Vagina (tissue), 2 donors: ENCODE measurements at regions not wholly inside any gene's neighbourhood (a gene's known extent, or its start where the extent isn't known, plus 50 kb on each side); places are given as distances from the start of the nearest gene placed in this dataset.

ENCODE experiments used
- CTCF ChIP-seq, 3 experiments: fragments of 450-650 bp in 2 of 3; fragments of 200-600 bp in 1 of 3; sonication (generic) in 1 of 3; IDR thresholded peaks; one replicate each; pipeline ENCODE4 v1.5.1; 2017 to 2019; ENCODE audit warnings: antibody characterized with exemption in 3 of 3, mild to moderate bottlenecking in 2 of 3, moderate library complexity in 2 of 3
- POLR2A ChIP-seq, 2 donors: fragments of 450-650 bp; IDR thresholded peaks; one replicate each; pipeline ENCODE4 v1.6.1; 2017; ENCODE audit warnings: antibody characterized with exemption in 2 of 2, mild to moderate bottlenecking in 2 of 2, moderate library complexity in 2 of 2
- POLR2AphosphoS5 ChIP-seq, 2 donors: sonication (generic); formaldehyde crosslinking; IDR thresholded peaks; one replicate each; pipeline ENCODE4 v1.9.0; 2017; ENCODE audit warnings: antibody characterized with exemption in 2 of 2, mild to moderate bottlenecking in 2 of 2, low read depth in 1 of 2; ENCODE audit not compliant: insufficient read depth in 1 of 2

DNA sequence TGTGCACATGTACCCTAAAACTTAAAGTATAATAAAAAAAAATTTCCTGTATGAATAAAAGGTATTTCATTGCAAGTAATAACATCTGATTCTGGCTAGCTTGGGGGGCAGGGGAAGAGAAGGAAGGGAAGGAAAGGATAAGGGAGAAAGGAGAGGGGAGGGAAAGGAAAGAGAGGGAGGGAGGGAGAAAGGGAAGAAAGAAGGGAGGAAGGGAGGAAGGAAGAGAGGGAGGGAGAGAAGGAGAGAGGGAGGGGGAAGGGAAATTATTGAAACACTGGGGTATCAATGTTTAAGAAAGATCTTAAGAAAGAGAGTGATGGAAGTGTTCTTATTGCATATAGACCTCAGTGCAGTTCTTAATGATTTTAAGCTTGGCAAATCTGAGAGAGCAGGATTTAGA lies 129.8 kb upstream of the ZNF366 start:
- no peak for TF ChIP-seq CTCF (IDR thresholded peaks at IDR 0.05)
- TF ChIP-seq POLR2A (IDR thresholded peaks at IDR 0.05), result no peak
- TF ChIP-seq POLR2AphosphoS5 (IDR thresholded peaks at IDR 0.05; ENCODE audit: insufficient read depth in 1 of 2, low read depth in 1 of 2), result no peak
